ENCODE measurements at regions not wholly inside any gene's neighbourhood (a gene's known extent, or its start where the extent isn't known, plus 50 kb on each side); places are given as distances from the start of the nearest gene placed in this dataset.
"Not testable (repeated sequence)": the region's sequence is repeated elsewhere in the genome, so short reads cannot be mapped to it uniquely, and the experiment has no call there.

GRCh38 chr10:120174491-120174890 lies 282.0 kb downstream of the SEC23IP start:
- in situ Hi-C loops (cut with HindIII; ENCODE audit: low pct_ligation_motif_present, low pct_unique_long_range_greater_than_20kb, low sequenced_read_pairs): no loop called here
- no peak for DNase-seq

DNA sequence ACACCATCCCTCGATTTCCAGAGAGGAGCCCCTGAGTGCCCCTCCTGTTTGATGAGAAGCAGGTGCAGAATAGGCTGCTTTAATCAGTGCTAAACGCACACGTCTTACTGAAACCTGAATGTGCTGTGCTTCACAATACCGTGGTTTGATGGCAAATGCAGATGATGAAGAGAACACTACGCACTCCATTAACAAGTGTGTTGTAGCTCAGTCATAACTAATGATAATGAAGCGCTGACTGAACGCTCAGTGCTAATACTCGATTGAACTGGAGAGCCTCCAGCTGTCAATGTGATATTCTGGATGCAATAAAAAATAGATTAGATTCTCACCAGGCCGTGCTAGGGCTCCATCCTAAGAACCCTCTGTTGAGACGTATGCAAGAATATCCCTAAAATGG lies 279.7 kb upstream of the PLPP4 start:
- in situ Hi-C loops (cut with HindIII; ENCODE audit: low pct_ligation_motif_present, low pct_unique_long_range_greater_than_20kb, low sequenced_read_pairs): no loop called here

GRCh38 chr10:120180160-120180559 lies 276.9 kb upstream of the PLPP4 start:
- no peak for DNase-seq
- in situ Hi-C loops (cut with HindIII; ENCODE audit: low pct_ligation_motif_present, low pct_unique_long_range_greater_than_20kb, low sequenced_read_pairs): no loop called here

More for the DNA sequence above, 279.7 kb upstream of the PLPP4 start:
- no peak for DNase-seq

DNA sequence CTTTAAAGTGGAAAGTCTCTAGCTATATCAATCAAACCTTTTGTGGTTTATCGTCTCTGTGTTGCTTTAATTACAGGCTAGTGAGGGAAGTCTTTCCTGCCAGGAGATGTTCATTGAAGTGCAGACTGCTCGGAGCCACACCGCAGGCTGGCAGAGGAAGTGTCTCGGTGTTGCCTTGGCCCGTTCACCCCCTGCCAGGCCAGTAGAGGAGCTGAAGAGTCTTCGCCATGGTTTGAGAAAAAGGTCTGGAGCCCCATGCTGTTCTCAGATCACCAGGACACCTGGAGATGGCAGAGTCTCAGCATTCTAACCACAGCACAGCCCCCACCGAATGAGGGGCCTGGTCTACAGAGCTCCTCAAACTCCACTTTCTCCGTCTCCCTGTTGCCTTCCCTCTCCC lies 275.9 kb upstream of the PLPP4 start:
- no peak for DNase-seq
- in situ Hi-C loops (cut with HindIII; ENCODE audit: low pct_ligation_motif_present, low pct_unique_long_range_greater_than_20kb, low sequenced_read_pairs): no loop called here

DNA sequence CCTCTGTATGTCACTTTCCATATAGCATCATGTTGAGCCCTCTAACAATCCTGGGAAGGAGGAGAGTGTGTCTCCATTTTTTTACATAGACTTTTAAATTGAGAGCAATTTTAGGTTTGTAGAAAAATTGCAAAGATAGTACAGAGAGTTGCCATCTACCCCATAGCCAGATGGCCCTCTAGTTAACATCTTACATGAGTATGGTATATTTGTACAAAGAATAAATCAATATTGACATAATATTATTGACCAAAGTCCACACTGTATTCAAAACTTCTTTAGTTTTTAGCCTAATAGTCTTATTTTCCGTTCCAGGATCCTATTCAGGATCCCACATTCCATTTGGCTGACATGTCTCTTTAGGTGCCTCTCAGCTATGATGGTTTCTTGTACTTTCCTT lies 274.6 kb upstream of the PLPP4 start:
- in situ Hi-C loops (cut with HindIII; ENCODE audit: low pct_ligation_motif_present, low pct_unique_long_range_greater_than_20kb, low sequenced_read_pairs): no loop called here
- no peak for DNase-seq

DNA sequence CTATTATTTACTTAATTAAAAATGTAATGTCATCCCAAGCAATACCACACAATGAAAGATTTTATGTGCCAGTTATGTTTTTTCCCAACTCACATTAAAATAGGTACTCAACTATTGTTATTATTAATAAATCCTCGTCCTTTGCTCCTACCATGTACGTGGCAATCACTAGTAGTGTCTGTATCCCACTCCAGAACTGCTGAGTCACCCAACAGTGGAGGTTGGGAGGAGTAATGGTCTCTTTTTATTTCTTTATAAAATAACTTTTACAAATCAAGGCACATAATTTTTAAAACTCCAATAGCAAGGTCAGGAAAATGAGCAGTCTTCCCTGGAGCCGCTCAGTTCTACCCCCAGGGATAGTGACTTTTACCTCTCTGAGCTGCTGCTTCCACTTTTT lies 273.5 kb upstream of the PLPP4 start:
- in situ Hi-C loops (cut with HindIII; ENCODE audit: low pct_ligation_motif_present, low pct_unique_long_range_greater_than_20kb, low sequenced_read_pairs): no loop called here
- no peak for DNase-seq

- no peak for DNase-seq
Measured at GRCh38 chr10:120184547-120185337, 272.3 kb upstream of the PLPP4 start.

GRCh38 chr10:120186506-120186905 lies 270.5 kb upstream of the PLPP4 start:
- DNase-seq: no peak
- in situ Hi-C loops (cut with HindIII; ENCODE audit: low pct_ligation_motif_present, low pct_unique_long_range_greater_than_20kb, low sequenced_read_pairs): no loop called here

More at GRCh38 chr10:120184547-120185337, 272.3 kb upstream of the PLPP4 start:
- in situ Hi-C loops (cut with HindIII; ENCODE audit: low pct_ligation_motif_present, low pct_unique_long_range_greater_than_20kb, low sequenced_read_pairs): no loop called here

DNA sequence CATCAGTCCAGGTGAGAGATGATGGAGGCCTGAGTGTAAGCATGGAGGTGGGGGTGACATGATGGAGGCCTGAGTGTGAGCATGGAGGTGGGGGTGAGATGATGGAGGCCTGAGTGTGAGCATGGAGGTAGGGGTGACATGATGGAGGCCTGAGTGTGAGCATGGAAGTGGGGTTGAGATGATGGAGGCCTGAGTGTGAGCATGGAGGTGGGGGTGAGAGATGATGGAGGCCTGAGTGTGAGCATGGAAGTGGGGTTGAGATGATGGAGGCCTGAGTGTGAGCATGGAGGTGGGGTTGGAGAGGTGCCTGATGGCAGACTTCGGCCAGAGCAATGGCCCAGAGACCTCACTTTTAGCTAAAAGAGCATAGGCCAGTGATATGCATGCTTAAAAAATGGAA lies 269.9 kb upstream of the PLPP4 start:
- DNase-seq; in situ Hi-C loops (cut with HindIII; ENCODE audit: low pct_ligation_motif_present, low pct_unique_long_range_greater_than_20kb, low sequenced_read_pairs): not testable (repeated sequence)

DNA sequence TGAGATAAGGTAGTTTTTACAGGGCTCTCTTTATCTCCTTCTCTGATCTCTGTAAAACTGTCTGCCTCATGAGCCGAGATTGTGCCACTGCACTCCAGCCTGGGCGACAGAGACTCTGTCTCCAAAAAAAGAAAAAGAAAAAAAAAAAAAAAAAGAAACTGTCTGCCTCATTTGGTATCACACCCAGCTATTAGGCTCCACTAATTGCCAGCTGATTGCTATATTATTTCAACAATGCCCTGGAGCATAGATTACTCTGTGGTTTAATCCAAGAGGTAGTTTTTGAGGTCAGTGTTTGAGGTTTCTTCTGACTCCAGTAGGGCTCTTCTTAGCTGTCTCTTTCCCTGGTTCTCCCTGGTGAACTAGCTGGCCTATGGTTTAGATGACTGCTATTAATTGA lies 268.1 kb upstream of the PLPP4 start:
- in situ Hi-C loops (cut with HindIII; ENCODE audit: low pct_ligation_motif_present, low pct_unique_long_range_greater_than_20kb, low sequenced_read_pairs): no loop called here
- DNase-seq: no peak

- in situ Hi-C loops (cut with HindIII; ENCODE audit: low pct_ligation_motif_present, low pct_unique_long_range_greater_than_20kb, low sequenced_read_pairs): no loop called here
- DNase-seq: no peak
Measured at GRCh38 chr10:120195984-120196712, 260.9 kb upstream of the PLPP4 start.

- in situ Hi-C loops (cut with HindIII; ENCODE audit: low pct_ligation_motif_present, low pct_unique_long_range_greater_than_20kb, low sequenced_read_pairs): no loop called here
- no peak for DNase-seq
Measured at GRCh38 chr10:120204877-120205276, 252.2 kb upstream of the PLPP4 start.

DNA sequence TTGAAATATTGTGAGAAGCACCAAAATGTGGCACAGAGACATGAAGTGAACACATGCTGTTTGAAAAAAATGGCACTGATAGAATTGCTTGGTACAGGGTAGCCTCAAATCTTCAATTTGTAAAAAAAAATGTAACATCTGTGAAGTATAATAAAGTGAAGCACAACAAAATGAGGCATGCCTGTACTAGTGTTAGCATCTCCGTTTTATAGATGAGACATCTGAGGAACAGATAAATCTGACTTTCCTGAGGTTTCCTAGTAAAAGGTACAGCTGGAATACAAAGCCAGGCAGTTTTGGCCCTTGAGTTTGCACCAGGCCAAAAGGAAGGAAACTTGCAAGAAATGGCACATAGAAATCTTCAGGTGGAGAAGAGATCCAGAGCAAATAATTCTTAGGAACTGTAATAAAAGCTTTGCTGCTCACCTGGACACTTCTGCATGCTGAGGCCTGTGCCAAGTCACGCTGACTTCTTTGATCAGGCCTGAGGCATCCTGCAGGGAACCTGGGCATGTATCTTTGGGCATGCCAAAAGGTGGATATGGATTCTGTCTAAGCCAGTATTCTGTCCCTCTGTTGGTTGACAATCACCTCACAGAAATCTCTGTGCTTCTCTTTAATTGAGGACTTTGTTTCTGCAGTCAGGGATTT lies 251.5 kb upstream of the PLPP4 start:
- no peak for DNase-seq
- in situ Hi-C loops (cut with HindIII; ENCODE audit: low pct_ligation_motif_present, low pct_unique_long_range_greater_than_20kb, low sequenced_read_pairs): no loop called here

- DNase-seq: no peak
- in situ Hi-C loops (cut with HindIII; ENCODE audit: low pct_ligation_motif_present, low pct_unique_long_range_greater_than_20kb, low sequenced_read_pairs): no loop called here
Measured at GRCh38 chr10:120208488-120208887, 248.5 kb upstream of the PLPP4 start.

- in situ Hi-C loops (cut with HindIII; ENCODE audit: low pct_ligation_motif_present, low pct_unique_long_range_greater_than_20kb, low sequenced_read_pairs): no loop called here
Measured at GRCh38 chr10:120209124-120209762, 247.8 kb upstream of the PLPP4 start.

DNA sequence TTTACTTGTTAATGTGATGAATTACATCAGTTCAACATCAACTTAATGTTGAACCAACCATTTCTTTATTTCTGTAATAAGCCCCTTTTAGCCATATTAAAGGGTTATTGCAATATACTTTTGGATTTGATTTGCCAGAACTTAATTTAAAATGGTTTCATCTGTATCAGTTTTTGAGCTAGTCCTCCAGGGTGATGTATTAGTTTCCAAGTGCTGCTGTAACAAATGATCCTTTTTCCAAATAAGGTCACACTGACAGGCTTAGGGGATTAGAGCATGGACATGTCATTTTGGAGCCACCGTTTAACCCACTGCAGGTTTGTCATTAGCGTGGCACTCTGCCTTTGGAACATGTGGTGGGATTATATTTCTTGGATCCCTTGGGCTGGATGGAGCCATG lies 244.8 kb upstream of the PLPP4 start:
- in situ Hi-C loops (cut with HindIII; ENCODE audit: low pct_ligation_motif_present, low pct_unique_long_range_greater_than_20kb, low sequenced_read_pairs): no loop called here
- DNase-seq: no peak

More at GRCh38 chr10:120209124-120209762, 247.8 kb upstream of the PLPP4 start:
- no peak for DNase-seq

- in situ Hi-C loops (cut with HindIII; ENCODE audit: low pct_ligation_motif_present, low pct_unique_long_range_greater_than_20kb, low sequenced_read_pairs); DNase-seq: not testable (repeated sequence)
Measured at GRCh38 chr10:120213283-120213682, 243.7 kb upstream of the PLPP4 start.

DNA sequence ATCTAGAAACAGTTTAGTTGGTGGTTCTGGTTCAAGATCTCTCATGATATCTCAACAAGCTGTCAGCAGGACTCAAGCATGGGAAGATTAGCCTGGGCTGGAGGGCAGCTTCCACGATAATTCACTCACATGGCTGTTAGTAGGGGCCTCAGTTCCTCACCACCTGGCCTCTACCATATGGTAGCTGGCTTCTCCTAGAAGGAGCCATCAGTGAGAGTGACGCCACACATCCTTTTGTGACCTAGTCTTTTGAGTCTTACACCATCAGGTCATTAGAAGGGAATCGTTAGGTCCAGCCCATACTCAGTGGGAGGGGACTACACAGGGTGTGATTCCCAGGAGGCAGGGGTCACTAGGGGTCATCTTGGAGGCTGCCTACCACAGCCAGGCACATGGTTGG lies 239.3 kb upstream of the PLPP4 start:
- in situ Hi-C loops (cut with HindIII; ENCODE audit: low pct_ligation_motif_present, low pct_unique_long_range_greater_than_20kb, low sequenced_read_pairs): no loop called here

DNA sequence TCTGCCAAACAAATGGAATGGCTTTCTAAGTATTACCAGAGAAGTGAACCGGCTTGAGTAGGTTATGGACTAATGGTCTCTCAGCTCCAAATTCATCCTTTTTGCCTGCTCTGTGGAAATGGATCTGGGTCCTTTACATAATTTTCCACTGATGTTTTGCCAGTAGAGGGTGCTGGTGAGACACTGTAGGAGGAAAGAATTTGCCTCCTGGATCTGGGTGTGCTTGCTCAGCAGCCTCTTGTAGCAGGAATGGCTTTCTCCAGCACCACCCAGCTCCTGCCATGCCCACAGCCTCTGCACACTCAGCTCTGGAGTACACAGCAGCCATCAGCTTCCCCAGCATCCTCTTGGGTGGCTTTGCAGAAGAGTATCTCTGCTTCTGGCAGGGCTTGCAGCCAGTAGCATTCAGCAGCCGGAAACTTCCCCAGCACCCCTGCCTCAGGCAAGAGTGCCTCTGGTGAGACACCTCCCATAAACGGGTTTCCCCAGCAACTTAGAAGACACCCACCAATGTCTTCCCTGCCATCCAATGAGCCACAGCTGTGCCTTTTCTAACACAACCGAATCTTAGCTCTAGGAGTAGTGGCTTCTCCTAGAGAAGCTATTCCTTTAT lies 235.0 kb upstream of the PLPP4 start:
- in situ Hi-C loops (cut with HindIII; ENCODE audit: low pct_ligation_motif_present, low pct_unique_long_range_greater_than_20kb, low sequenced_read_pairs): no loop called here
- DNase-seq: peak; percentile 69

More for the DNA sequence above, 239.3 kb upstream of the PLPP4 start:
- no peak for DNase-seq
